CD4-positive, alpha-beta T cell (primary cell): ENCODE measurements at regions not wholly inside any gene's neighbourhood (a gene's known extent, or its start where the extent isn't known, plus 50 kb on each side); places are given as distances from the start of the nearest gene placed in this dataset.

Source experiments
- ATAC-seq: fragments of 200-7000 bp; cut with Tn5 transposase; one replicate; pipeline ENCODE4 v1.10.0; 2022; ENCODE audit warnings: mild to moderate bottlenecking; ENCODE audit not compliant: poor library complexity
- CTCF ChIA-PET: fragments of 350-600 bp; sonication (Branson Sonifier 250); formaldehyde crosslinking; loops from one replicate; lab custom pipeline; 2021; ENCODE audit warnings: antibody characterized with exemption, inconsistent platforms; lab: Charles Lee
- POLR2A ChIA-PET: fragments of 350-600 bp; sonication (Branson Sonifier 250); formaldehyde crosslinking; loops from one replicate; lab custom pipeline; 2021; ENCODE audit warnings: antibody characterized with exemption, inconsistent platforms; lab: Charles Lee
- DNase-seq, 14 experiments: peaks; one replicate each; pipeline ENCODE4 v3.0.0-alpha.2; 2013 to 2020; ENCODE audit warnings: mixed read lengths in 2 of 14
- H3K27ac ChIP-seq, 2 donors: one replicate each; pipeline versions ENCODE4 v1.5.1 to v1.7.0; 2013; ENCODE audit warnings: low read length in 2 of 2, low read depth in 1 of 2, mild to moderate bottlenecking in 1 of 2
- H3K27me3 ChIP-seq, 2 experiments: 1 replicate in 1 of 2; 2 replicates in 1 of 2; pipeline versions ENCODE4 v1.6.1 to v1.7.0; 2013; ENCODE audit warnings: low read length in 2 of 2, control low read depth in 1 of 2, mild to moderate bottlenecking in 1 of 2, moderate library complexity in 1 of 2; ENCODE audit not compliant: insufficient read depth in 2 of 2, control insufficient read depth in 1 of 2
- H3K36me3 ChIP-seq: one replicate; pipeline ENCODE4 v1.6.1; 2013; ENCODE audit warnings: low read length, control low read depth; ENCODE audit not compliant: insufficient read depth
- H3K4me1 ChIP-seq: one replicate; pipeline ENCODE4 v1.6.1; 2013; ENCODE audit warnings: low read length, control low read depth; ENCODE audit not compliant: insufficient read depth
- H3K4me3 ChIP-seq: one replicate; pipeline ENCODE4 v1.5.1; 2013; ENCODE audit warnings: mild to moderate bottlenecking, low read length, moderate library complexity
- H3K9me3 ChIP-seq, 2 experiments: 1 replicate in 1 of 2; 2 replicates in 1 of 2; pipeline versions ENCODE4 v1.6.1 to v1.7.0; 2013; ENCODE audit warnings: low read length in 2 of 2, mild to moderate bottlenecking in 2 of 2, control low read depth in 1 of 2, moderate library complexity in 1 of 2; ENCODE audit not compliant: control insufficient read depth in 1 of 2, insufficient read depth in 1 of 2
- H3K27ac Mint-ChIP-seq: one replicate; pipeline ENCODE4 v1.8.0; 2020; ENCODE audit warnings: mixed read lengths
- H3K27me3 Mint-ChIP-seq: one replicate; pipeline ENCODE4 v1.8.0; 2021; ENCODE audit warnings: mixed read lengths
- H3K36me3 Mint-ChIP-seq: one replicate; pipeline ENCODE4 v1.8.0; 2021; ENCODE audit warnings: low read depth, mixed read lengths
- H3K4me1 Mint-ChIP-seq: one replicate; pipeline ENCODE4 v1.8.0; 2021; ENCODE audit warnings: low read depth, mixed read lengths
- H3K4me3 Mint-ChIP-seq: one replicate; pipeline ENCODE4 v1.8.0; 2020; ENCODE audit warnings: mild to moderate bottlenecking, mixed read lengths
- H3K9me3 Mint-ChIP-seq: one replicate; pipeline ENCODE4 v1.8.0; 2020; ENCODE audit warnings: mixed read lengths
- intact Hi-C, 2 experiments: fragments of 100-400 bp; cut with DNase I in 1 of 2; cut with micrococcal nuclease in 1 of 2; formaldehyde crosslinking; loops; one replicate each; pipeline versions ENCODE4 v1.15.1 to v1.9.0; 2023 to 2025; cut with DNase I, micrococcal nuclease
- TF ChIP-seq, protein P1 (sequence below): fragments of 200-600 bp; IDR thresholded peaks from one replicate; pipeline ENCODE4 v1.8.0; 2022; ENCODE audit warnings: antibody characterized with exemption, mild to moderate bottlenecking

DNA sequence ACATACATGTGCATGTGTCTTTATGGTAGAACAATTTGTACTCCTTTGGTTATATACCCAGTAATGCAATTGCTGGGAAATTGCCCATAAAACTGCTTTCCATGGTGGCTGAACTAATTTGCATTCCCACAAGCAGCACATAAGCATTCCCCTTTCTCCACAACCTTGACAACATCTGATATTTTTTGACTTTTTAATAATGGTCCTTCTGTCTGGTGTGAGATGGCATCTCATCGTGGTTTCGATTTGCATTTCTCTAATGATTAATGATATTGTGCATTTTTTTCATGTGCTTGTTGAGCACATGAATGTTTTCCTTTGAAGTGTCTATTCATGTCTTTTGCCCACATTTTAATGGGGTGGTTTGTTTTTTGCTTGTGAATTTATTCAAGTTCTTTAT is 166.0 kb downstream of the TMEM47 start:
- TF ChIP-seq, protein P1, sequence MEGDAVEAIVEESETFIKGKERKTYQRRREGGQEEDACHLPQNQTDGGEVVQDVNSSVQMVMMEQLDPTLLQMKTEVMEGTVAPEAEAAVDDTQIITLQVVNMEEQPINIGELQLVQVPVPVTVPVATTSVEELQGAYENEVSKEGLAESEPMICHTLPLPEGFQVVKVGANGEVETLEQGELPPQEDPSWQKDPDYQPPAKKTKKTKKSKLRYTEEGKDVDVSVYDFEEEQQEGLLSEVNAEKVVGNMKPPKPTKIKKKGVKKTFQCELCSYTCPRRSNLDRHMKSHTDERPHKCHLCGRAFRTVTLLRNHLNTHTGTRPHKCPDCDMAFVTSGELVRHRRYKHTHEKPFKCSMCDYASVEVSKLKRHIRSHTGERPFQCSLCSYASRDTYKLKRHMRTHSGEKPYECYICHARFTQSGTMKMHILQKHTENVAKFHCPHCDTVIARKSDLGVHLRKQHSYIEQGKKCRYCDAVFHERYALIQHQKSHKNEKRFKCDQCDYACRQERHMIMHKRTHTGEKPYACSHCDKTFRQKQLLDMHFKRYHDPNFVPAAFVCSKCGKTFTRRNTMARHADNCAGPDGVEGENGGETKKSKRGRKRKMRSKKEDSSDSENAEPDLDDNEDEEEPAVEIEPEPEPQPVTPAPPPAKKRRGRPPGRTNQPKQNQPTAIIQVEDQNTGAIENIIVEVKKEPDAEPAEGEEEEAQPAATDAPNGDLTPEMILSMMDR: no peak
- no peaks in the 10 kb centered on the region for H3K9me3 ChIP-seq
- H3K36me3 Mint-ChIP-seq: no peaks in the 10 kb centered on the region
- no peaks in the 10 kb centered on the region for H3K27me3 ChIP-seq
- DNase-seq (no peak), ATAC-seq (no peak)
- H3K4me3 Mint-ChIP-seq: no peak overlapping the region
- H3K27ac ChIP-seq: no peak overlapping the region
- no peaks in the 10 kb centered on the region for H3K27me3 Mint-ChIP-seq
- POLR2A ChIA-PET: no interaction called here
- H3K9me3 Mint-ChIP-seq: no peaks in the 10 kb centered on the region
- intact Hi-C loops: no loop called here
- no peaks in the 10 kb centered on the region for H3K4me1 Mint-ChIP-seq
- no peak overlapping the region for H3K27ac Mint-ChIP-seq
- H3K4me3 ChIP-seq: no peak overlapping the region
- H3K36me3 ChIP-seq: no peaks in the 10 kb centered on the region
- CTCF ChIA-PET: interaction anchor here (0.5 kb wide), 1 partner anchor 11 kb away, joined by 3 read pairs; no protein-coding TSS in a partner anchor
- no peaks in the 10 kb centered on the region for H3K4me1 ChIP-seq

DNA sequence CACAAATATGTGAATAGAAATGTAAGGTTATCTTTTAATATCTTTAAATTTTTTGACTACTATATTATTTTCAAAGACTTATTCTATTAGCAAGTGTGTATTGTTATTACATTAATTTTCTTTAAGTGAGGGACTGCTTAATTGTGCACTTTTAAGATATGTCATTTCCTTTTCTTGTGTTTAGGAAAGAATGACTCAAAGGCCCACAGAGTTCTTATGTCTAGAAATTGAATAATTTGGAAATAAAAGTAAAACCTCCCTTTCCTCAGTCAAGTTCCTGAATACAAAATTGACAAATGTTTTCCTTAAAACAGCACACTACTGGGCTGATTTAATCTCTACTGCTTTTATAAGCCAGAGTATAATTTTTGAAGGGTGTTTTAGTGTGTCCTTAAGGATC is 169.7 kb downstream of the TMEM47 start:
- Mint-ChIP-seq H3K4me1 (no peaks in the 10 kb centered on the region), H3K9me3 (no peaks in the 10 kb centered on the region), H3K4me3 (no peak overlapping the region), H3K36me3 (no peaks in the 10 kb centered on the region), H3K27me3 (no peaks in the 10 kb centered on the region), H3K27ac (no peak overlapping the region)
- intact Hi-C loops: no loop called here
- Histone ChIP-seq H3K4me1 (no peaks in the 10 kb centered on the region), H3K27me3 (no peaks in the 10 kb centered on the region), H3K4me3 (no peak overlapping the region), H3K36me3 (no peaks in the 10 kb centered on the region), H3K27ac (no peak overlapping the region), H3K9me3 (peaks cover 0 to 13% of the 10 kb centered on the region in 2 experiments)
- ATAC-seq: no peak
- ChIA-PET CTCF (no interaction called here), POLR2A (no interaction called here)
- DNase-seq: no peak
- TF ChIP-seq, protein P1: no peak

GRCh38 chrX:34483980-34484379 is 173.1 kb downstream of the TMEM47 start:
- H3K27me3 ChIP-seq: no peaks in the 10 kb centered on the region
- ChIA-PET CTCF (no interaction called here), POLR2A (no interaction called here)
- Mint-ChIP-seq H3K27ac (no peak overlapping the region), H3K9me3 (no peaks in the 10 kb centered on the region), H3K4me1 (no peaks in the 10 kb centered on the region), H3K36me3 (no peaks in the 10 kb centered on the region), H3K4me3 (no peak overlapping the region), H3K27me3 (no peaks in the 10 kb centered on the region)
- H3K4me3 ChIP-seq: no peak overlapping the region
- DNase-seq (no peak), ATAC-seq (no peak)
- H3K9me3 ChIP-seq: peaks cover 0 to 23% of the 10 kb centered on the region in 2 experiments
- H3K4me1 ChIP-seq: no peaks in the 10 kb centered on the region
- TF ChIP-seq, protein P1: no peak
- H3K27ac ChIP-seq: no peak overlapping the region
- intact Hi-C loops: no loop called here
- H3K36me3 ChIP-seq: no peaks in the 10 kb centered on the region
